Body of pancreas (tissue), 4 donors: ENCODE measurements at regions not wholly inside any gene's neighbourhood (a gene's known extent, or its start where the extent isn't known, plus 50 kb on each side); places are given as distances from the start of the nearest gene placed in this dataset.

Experiments
- ATAC-seq: fragments of 150-250 bp; one replicate; pipeline ENCODE4 v1.9.1; 2016
- DNase-seq, 4 donors: peaks; one replicate each; pipeline ENCODE4 v3.0.0-alpha.2; 2019
- H3K27ac ChIP-seq, 4 donors: fragments of 200-600 bp; sonication (generic); 1 replicate in 3 of 4; 2 replicates in 1 of 4; pipeline versions ENCODE4 v1.5.1 to v1.6.1; 2016 to 2019; ENCODE audit warnings: mild to moderate bottlenecking in 1 of 4, mixed read lengths in 1 of 4, moderate library complexity in 1 of 4
- H3K27me3 ChIP-seq, 2 donors: fragments of 200-600 bp; sonication (generic); one replicate each; pipeline ENCODE4 v1.6.0; 2016; ENCODE audit warnings: mild to moderate bottlenecking in 1 of 2
- H3K36me3 ChIP-seq, 2 donors: fragments of 200-600 bp; sonication (generic); replicated peaks in 1 of 2; 2 replicates each; pipeline ENCODE4 v1.5.1; 2016; ENCODE audit warnings: low read depth in 2 of 2; ENCODE audit not compliant: insufficient read depth in 1 of 2
- H3K4me1 ChIP-seq: fragments of 200-600 bp; sonication (generic); one replicate; pipeline ENCODE4 v1.6.0; 2016
- H3K4me3 ChIP-seq, 2 donors: fragments of 200-600 bp; sonication (generic); 1 replicate in 1 of 2; 2 replicates in 1 of 2; pipeline ENCODE4 v1.5.1; 2016 to 2019
- H3K9me3 ChIP-seq, 3 donors: fragments of 200-600 bp; sonication (generic); 1 replicate in 2 of 3; 2 replicates in 1 of 3; pipeline ENCODE4 v1.5.1; 2016
- CTCF ChIP-seq, 7 experiments: fragments of 450-650 bp in 4 of 7; fragments of 200-600 bp in 3 of 7; sonication (generic) in 3 of 7; IDR thresholded peaks; one replicate each; pipeline ENCODE4 v1.5.1; 2016 to 2019; ENCODE audit warnings: antibody characterized with exemption in 7 of 7
- POLR2A ChIP-seq, 3 donors: fragments of 450-650 bp; IDR thresholded peaks; one replicate each; pipeline ENCODE4 v1.6.1; 2016; ENCODE audit warnings: antibody characterized with exemption in 3 of 3, mild to moderate bottlenecking in 2 of 3
- WGBS, 2 donors: methylation state at CpG; one replicate each; pipeline ENCODE4 v1.1.5; 2017; 5-methylcytosine and 5-hydroxymethylcytosine counted together
- intact Hi-C: fragments of 100-400 bp; cut with DNase I; formaldehyde crosslinking; loops from one replicate; pipeline ENCODE4 v1.15.1; 2023

- TF ChIP-seq POLR2A (IDR thresholded peaks at IDR 0.05), result no peak
- TF ChIP-seq CTCF (IDR thresholded peaks at IDR 0.05), result no peak
- no peaks in the 10 kb centered on the region for H3K9me3 ChIP-seq
- ATAC-seq (no peak), DNase-seq (peak in 1 of 4 donors; percentile 5)
- intact Hi-C loops, result no loop called here
- 72% methylated on average over 29 to 30 of the region's 37 CpGs for WGBS, 2 donors
- H3K27me3 ChIP-seq, result no peaks in the 10 kb centered on the region
- no peaks in the 10 kb centered on the region for H3K36me3 ChIP-seq
- H3K4me1 ChIP-seq, result no peaks in the 10 kb centered on the region
- no peak overlapping the region for H3K4me3 ChIP-seq
- H3K27ac ChIP-seq, result no peak overlapping the region
Observed at GRCh38 chr22:49616356-49617231, 211.1 kb downstream of the BRD1 start.

- H3K27ac ChIP-seq, result no peak overlapping the region
- H3K4me1 ChIP-seq, result no peaks in the 10 kb centered on the region
- peak in 1 of 4 donors; percentile 6 for DNase-seq
- intact Hi-C loops, result no loop called here
- WGBS, 2 donors, result 86 to 89% methylated on average over 76 to 77 of the region's 77 CpGs
- TF ChIP-seq CTCF (IDR thresholded peaks at IDR 0.05), result no peak
- no peak for TF ChIP-seq POLR2A (IDR thresholded peaks at IDR 0.05)
- H3K4me3 ChIP-seq, result no peak overlapping the region
- H3K36me3 ChIP-seq, result no peaks in the 10 kb centered on the region
- no peaks in the 10 kb centered on the region for H3K27me3 ChIP-seq
- no peak for ATAC-seq
- no peaks in the 10 kb centered on the region for H3K9me3 ChIP-seq
Observed at GRCh38 chr22:49614966-49615965, 212.4 kb downstream of the BRD1 start.

GRCh38 chr22:49613511-49614270 is 214.0 kb downstream of the BRD1 start:
- H3K4me3 ChIP-seq, result no peak overlapping the region
- DNase-seq (peak in 1 of 4 donors; percentile 4), ATAC-seq (no peak)
- 58 to 64% methylated on average over 18 of the region's 18 CpGs for WGBS, 2 donors
- H3K36me3 ChIP-seq, result no peaks in the 10 kb centered on the region
- H3K27ac ChIP-seq, result no peak overlapping the region
- H3K27me3 ChIP-seq, result no peaks in the 10 kb centered on the region
- no peak for TF ChIP-seq POLR2A (IDR thresholded peaks at IDR 0.05)
- no peak for TF ChIP-seq CTCF (IDR thresholded peaks at IDR 0.05)
- intact Hi-C loops, result no loop called here
- H3K9me3 ChIP-seq, result no peaks in the 10 kb centered on the region
- no peaks in the 10 kb centered on the region for H3K4me1 ChIP-seq

GRCh38 chr22:49613108-49613507 is 214.6 kb downstream of the BRD1 start:
- 78 to 86% methylated on average over 5 of the region's 5 CpGs for WGBS, 2 donors
- H3K36me3 ChIP-seq, result no peaks in the 10 kb centered on the region
- TF ChIP-seq CTCF (IDR thresholded peaks at IDR 0.05) (no peak), POLR2A (IDR thresholded peaks at IDR 0.05) (no peak)
- H3K4me1 ChIP-seq, result no peaks in the 10 kb centered on the region
- H3K27ac ChIP-seq, result no peak overlapping the region
- no peaks in the 10 kb centered on the region for H3K27me3 ChIP-seq
- no peak overlapping the region for H3K4me3 ChIP-seq
- intact Hi-C loops, result no loop called here
- no peak for ATAC-seq
- H3K9me3 ChIP-seq, result no peaks in the 10 kb centered on the region
- DNase-seq, result peak in 1 of 4 donors; percentile 4
